T-cell (primary cell): ENCODE measurements at regions not wholly inside any gene's neighbourhood (a gene's known extent, or its start where the extent isn't known, plus 50 kb on each side); places are given as distances from the start of the nearest gene placed in this dataset.

Experiments
- ATAC-seq, 4 experiments: fragments of 200-7000 bp in 3 of 4; fragments of 150-1000 bp in 1 of 4; cut with Tn5 transposase; replicated peaks in 1 of 4; 1 replicate in 3 of 4; 2 replicates in 1 of 4; pipeline ENCODE4 v1.10.0; 2021; ENCODE audit warnings: moderate library complexity in 3 of 4, mild to moderate bottlenecking in 2 of 4, moderate number of reproducible peaks in 1 of 4
- CTCF ChIA-PET, 2 donors: fragments of 300-600 bp; sonication (Branson Sonifier 250); formaldehyde crosslinking; loops; one replicate each; lab custom pipeline; 2022; ENCODE audit warnings: antibody characterized with exemption in 2 of 2; lab: Charles Lee
- POLR2A ChIA-PET, 2 donors: fragments of 300-600 bp; sonication (Branson Sonifier 250); formaldehyde crosslinking; loops; one replicate each; lab custom pipeline; 2022; ENCODE audit warnings: antibody characterized with exemption in 2 of 2; lab: Charles Lee
- DNase-seq, 35 experiments: peaks; one replicate each; pipeline versions ENCODE4 v3.0.0 to v3.0.0-alpha.2; 2013 to 2023
- H3K27ac ChIP-seq: one replicate; pipeline ENCODE4 v1.5.1; 2013; ENCODE audit warnings: low read length
- H3K27me3 ChIP-seq, 2 experiments: replicated peaks in 1 of 2; 1 replicate in 1 of 2; 2 replicates in 1 of 2; pipeline versions ENCODE4 v1.6.1 to v1.7.0; 2013; ENCODE audit warnings: low read length in 1 of 2, mixed read lengths in 1 of 2; ENCODE audit not compliant: control insufficient read depth in 2 of 2, insufficient read depth in 2 of 2; ENCODE audit errors: extremely low read depth in 1 of 2
- H3K36me3 ChIP-seq, 2 donors: 1 replicate in 1 of 2; 2 replicates in 1 of 2; pipeline versions ENCODE4 v1.6.1 to v1.7.0; 2013; ENCODE audit warnings: low read length in 1 of 2; ENCODE audit not compliant: control insufficient read depth in 2 of 2, insufficient read depth in 1 of 2; ENCODE audit errors: extremely low read depth in 1 of 2
- H3K4me1 ChIP-seq, 2 experiments: 1 replicate in 1 of 2; 2 replicates in 1 of 2; pipeline versions ENCODE4 v1.6.1 to v1.7.0; 2013; ENCODE audit warnings: low read length in 2 of 2, mixed read lengths in 1 of 2; ENCODE audit not compliant: insufficient read depth in 2 of 2, control insufficient read depth in 1 of 2; ENCODE audit errors: extremely low read depth in 1 of 2
- H3K4me3 ChIP-seq, 2 donors: 1 replicate in 1 of 2; 2 replicates in 1 of 2; pipeline versions ENCODE4 v1.5.1 to v1.7.0; 2013; ENCODE audit warnings: mild to moderate bottlenecking in 2 of 2, low read length in 1 of 2, moderate library complexity in 1 of 2; ENCODE audit not compliant: control insufficient read depth in 1 of 2; ENCODE audit errors: extremely low read depth in 1 of 2
- H3K9me3 ChIP-seq: 2 replicates; pipeline ENCODE4 v1.7.0; 2013
- H3K27ac Mint-ChIP-seq, 2 donors: one replicate each; pipeline ENCODE4 v1.8.0; 2020 to 2021; ENCODE audit warnings: mild to moderate bottlenecking in 2 of 2, mixed read lengths in 2 of 2
- H3K27me3 Mint-ChIP-seq, 2 donors: one replicate each; pipeline ENCODE4 v1.8.0; 2021 to 2022; ENCODE audit warnings: mixed read lengths in 2 of 2
- H3K36me3 Mint-ChIP-seq: one replicate; pipeline ENCODE4 v1.8.0; 2021; ENCODE audit warnings: mixed read lengths
- H3K4me1 Mint-ChIP-seq, 3 donors: one replicate each; pipeline ENCODE4 v1.8.0; 2020 to 2022; ENCODE audit warnings: mixed read lengths in 3 of 3, mild to moderate bottlenecking in 1 of 3
- H3K4me3 Mint-ChIP-seq, 3 donors: one replicate each; pipeline ENCODE4 v1.8.0; 2020 to 2022; ENCODE audit warnings: mild to moderate bottlenecking in 3 of 3, mixed read lengths in 3 of 3, moderate library complexity in 3 of 3
- H3K9me3 Mint-ChIP-seq, 3 donors: one replicate each; pipeline ENCODE4 v1.8.0; 2020 to 2022; ENCODE audit warnings: mixed read lengths in 3 of 3
- WGBS: methylation state at CpG from one replicate; pipeline ENCODE4 v1.1.5; 2013; ENCODE audit warnings: missing lambda C conversion rate; ENCODE audit not compliant: insufficient coverage; 5-methylcytosine and 5-hydroxymethylcytosine counted together

DNA sequence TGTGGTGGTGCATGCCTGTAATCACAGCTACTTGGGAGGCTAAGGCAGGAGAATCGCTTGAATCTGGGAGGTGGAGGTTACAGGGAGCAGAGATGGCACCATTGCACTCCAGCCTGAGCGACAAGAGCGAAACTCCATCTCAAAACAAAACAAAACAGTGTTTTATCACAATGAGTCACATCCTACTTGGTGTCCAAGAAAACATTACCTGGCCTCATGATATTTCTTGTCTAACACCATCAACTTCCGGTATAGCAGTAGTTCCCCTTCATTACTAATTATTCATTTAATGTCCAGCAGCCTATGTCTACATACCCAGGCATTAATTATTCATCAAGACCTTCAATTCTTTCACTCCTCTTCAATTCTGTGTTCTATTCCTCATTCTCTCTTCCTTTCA is 115.5 kb downstream of the CCDC59 start:
- POLR2A ChIA-PET: no interaction called here
- 57% methylated on average over 1 of the region's 4 CpGs for WGBS
- no peak for ATAC-seq
- Histone ChIP-seq H3K4me1 (no peaks in the 10 kb centered on the region), H3K36me3 (no peaks in the 10 kb centered on the region), H3K27me3 (no peaks in the 10 kb centered on the region), H3K27ac (no peak overlapping the region), H3K4me3 (no peak overlapping the region), H3K9me3 (no peaks in the 10 kb centered on the region)
- CTCF ChIA-PET: no interaction called here
- no peaks in the 10 kb centered on the region for H3K4me1 Mint-ChIP-seq
- no peak overlapping the region for H3K4me3 Mint-ChIP-seq
- no peak overlapping the region for H3K27ac Mint-ChIP-seq
- no peaks in the 10 kb centered on the region for H3K27me3 Mint-ChIP-seq
- peaks cover under 1 to 19% (median 3%) of the 10 kb centered on the region in 3 donors for H3K9me3 Mint-ChIP-seq
- DNase-seq: no peak
- H3K36me3 Mint-ChIP-seq: no peaks in the 10 kb centered on the region

DNA sequence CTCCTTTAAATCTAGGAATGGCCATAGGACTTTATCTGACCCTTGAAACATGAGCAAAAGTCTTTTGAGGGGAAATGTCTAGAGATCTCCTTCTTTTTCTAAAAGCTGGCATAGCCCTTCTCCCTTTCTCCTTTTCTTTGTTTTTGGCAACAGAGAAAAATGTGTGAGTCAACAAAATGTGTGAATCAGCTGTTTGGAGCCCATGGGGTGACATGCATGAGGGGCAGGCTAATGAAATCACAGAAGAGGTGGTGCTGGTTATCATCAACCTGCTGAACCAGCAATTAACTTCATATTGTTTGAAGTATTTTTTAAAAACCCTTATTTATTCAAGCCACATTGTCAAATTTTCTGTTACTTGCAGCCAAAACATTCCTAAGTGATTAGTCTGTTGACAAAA is 132.3 kb downstream of the CCDC59 start:
- H3K36me3 Mint-ChIP-seq: no peaks in the 10 kb centered on the region
- Histone ChIP-seq H3K27me3 (no peaks in the 10 kb centered on the region), H3K4me1 (no peaks in the 10 kb centered on the region), H3K27ac (no peak overlapping the region), H3K9me3 (no peaks in the 10 kb centered on the region), H3K36me3 (no peaks in the 10 kb centered on the region), H3K4me3 (no peak overlapping the region)
- ChIA-PET CTCF (interaction anchor here in 1 of 2 donors (0.5 kb wide), 1 partner anchor 37 kb away, joined by 4 read pairs; no protein-coding TSS in a partner anchor), POLR2A (no interaction called here)
- no peak for ATAC-seq
- no peak overlapping the region for H3K27ac Mint-ChIP-seq
- no peaks in the 10 kb centered on the region for H3K4me1 Mint-ChIP-seq
- H3K9me3 Mint-ChIP-seq: peaks cover 2 to 10% (median 5%) of the 10 kb centered on the region in 3 donors
- H3K4me3 Mint-ChIP-seq: no peak overlapping the region
- no peaks in the 10 kb centered on the region for H3K27me3 Mint-ChIP-seq
- DNase-seq: no peak

DNA sequence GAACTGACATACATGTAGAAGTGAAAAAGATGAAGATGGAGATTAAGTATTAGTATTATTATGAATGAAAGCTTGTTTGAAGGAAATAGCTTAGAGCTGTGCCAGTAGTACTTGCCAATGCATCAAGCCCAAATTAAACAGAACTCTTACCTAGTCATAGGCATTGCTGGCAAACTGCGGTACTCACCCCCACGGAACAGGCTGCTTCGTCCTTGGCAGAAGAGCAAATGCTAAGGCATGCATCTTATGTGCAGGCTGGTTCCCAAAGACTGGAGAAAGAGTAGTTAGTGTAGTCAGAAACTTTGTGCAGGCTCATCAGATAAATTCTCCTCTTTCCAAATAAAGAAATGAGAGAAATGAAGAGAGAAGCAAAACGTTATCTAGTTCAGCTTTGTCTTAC is 134.8 kb downstream of the CCDC59 start:
- no CpG with 5 or more reads among the region's 4 CpGs for WGBS
- Mint-ChIP-seq H3K27ac (no peak overlapping the region), H3K4me1 (no peaks in the 10 kb centered on the region), H3K36me3 (no peaks in the 10 kb centered on the region), H3K27me3 (no peaks in the 10 kb centered on the region), H3K9me3 (peaks cover 2 to 10% (median 8%) of the 10 kb centered on the region in 3 donors), H3K4me3 (no peak overlapping the region)
- DNase-seq (no peak), ATAC-seq (no peak)
- no peaks in the 10 kb centered on the region for H3K36me3 ChIP-seq
- CTCF ChIA-PET: no interaction called here
- no peak overlapping the region for H3K27ac ChIP-seq
- H3K4me1 ChIP-seq: no peaks in the 10 kb centered on the region
- H3K27me3 ChIP-seq: no peaks in the 10 kb centered on the region
- H3K4me3 ChIP-seq: no peak overlapping the region
- POLR2A ChIA-PET: no interaction called here
- no peaks in the 10 kb centered on the region for H3K9me3 ChIP-seq

DNA sequence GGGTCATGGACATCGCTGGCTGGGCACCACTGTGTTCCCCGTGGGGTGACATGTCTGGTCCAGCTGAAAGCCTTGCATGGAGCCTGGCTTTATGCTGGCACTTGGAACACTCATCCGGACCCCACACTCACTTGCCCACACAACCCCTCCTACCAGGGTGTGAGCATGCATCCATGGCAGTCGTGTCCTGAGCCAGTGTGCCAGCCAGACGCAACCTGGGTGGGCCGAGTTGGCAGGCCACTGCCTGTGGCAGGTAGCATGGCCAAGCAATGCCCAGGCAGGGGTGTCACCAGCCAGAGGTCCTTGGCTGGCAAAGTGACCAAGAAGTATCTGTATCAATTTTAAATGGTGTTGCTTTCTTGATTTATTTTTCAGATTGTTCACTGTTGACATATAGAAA is 141.7 kb downstream of the CCDC59 start:
- Histone ChIP-seq H3K27me3 (no peaks in the 10 kb centered on the region), H3K9me3 (no peaks in the 10 kb centered on the region), H3K4me3 (no peak overlapping the region), H3K36me3 (no peaks in the 10 kb centered on the region), H3K27ac (no peak overlapping the region), H3K4me1 (no peaks in the 10 kb centered on the region)
- ATAC-seq: no peak
- H3K27ac Mint-ChIP-seq: no peak overlapping the region
- H3K27me3 Mint-ChIP-seq: no peaks in the 10 kb centered on the region
- peaks cover 0 to 13% (median 2%) of the 10 kb centered on the region in 3 donors for H3K9me3 Mint-ChIP-seq
- no peaks in the 10 kb centered on the region for H3K36me3 Mint-ChIP-seq
- H3K4me3 Mint-ChIP-seq: no peak overlapping the region
- ChIA-PET POLR2A (no interaction called here), CTCF (no interaction called here)
- DNase-seq: no peak
- WGBS: 85% methylated on average over 6 of the region's 6 CpGs
- no peaks in the 10 kb centered on the region for H3K4me1 Mint-ChIP-seq

DNA sequence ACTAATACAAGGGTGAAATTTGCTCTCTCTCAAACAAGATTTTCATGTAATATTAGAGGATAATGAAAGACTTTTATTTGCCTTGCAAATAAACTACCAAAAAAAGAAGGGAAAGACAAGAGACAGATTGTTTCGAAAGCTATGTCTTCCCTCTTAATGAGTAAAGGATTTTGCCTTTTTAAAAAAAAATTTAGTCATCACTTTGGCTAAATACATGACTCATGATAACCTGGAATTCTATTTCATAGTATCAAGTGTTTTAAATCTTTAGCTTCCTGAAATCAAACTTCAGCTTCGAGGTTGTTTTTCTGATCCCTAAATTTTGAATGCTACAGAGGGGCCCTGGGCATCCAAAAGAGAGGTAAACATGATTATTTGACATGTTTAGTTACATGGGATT is 144.4 kb downstream of the CCDC59 start:
- H3K27ac Mint-ChIP-seq: no peak overlapping the region
- H3K4me3 Mint-ChIP-seq: no peak overlapping the region
- ChIA-PET CTCF (no interaction called here), POLR2A (no interaction called here)
- H3K9me3 Mint-ChIP-seq: peaks cover 3 to 22% (median 6%) of the 10 kb centered on the region in 3 donors
- DNase-seq (no peak), ATAC-seq (no peak)
- no peaks in the 10 kb centered on the region for H3K36me3 Mint-ChIP-seq
- 50% methylated on average over 1 of the region's 2 CpGs for WGBS
- Histone ChIP-seq H3K4me1 (no peaks in the 10 kb centered on the region), H3K4me3 (no peak overlapping the region), H3K27me3 (no peaks in the 10 kb centered on the region), H3K27ac (no peak overlapping the region), H3K36me3 (no peaks in the 10 kb centered on the region), H3K9me3 (no peaks in the 10 kb centered on the region)
- no peaks in the 10 kb centered on the region for H3K4me1 Mint-ChIP-seq
- no peaks in the 10 kb centered on the region for H3K27me3 Mint-ChIP-seq

DNA sequence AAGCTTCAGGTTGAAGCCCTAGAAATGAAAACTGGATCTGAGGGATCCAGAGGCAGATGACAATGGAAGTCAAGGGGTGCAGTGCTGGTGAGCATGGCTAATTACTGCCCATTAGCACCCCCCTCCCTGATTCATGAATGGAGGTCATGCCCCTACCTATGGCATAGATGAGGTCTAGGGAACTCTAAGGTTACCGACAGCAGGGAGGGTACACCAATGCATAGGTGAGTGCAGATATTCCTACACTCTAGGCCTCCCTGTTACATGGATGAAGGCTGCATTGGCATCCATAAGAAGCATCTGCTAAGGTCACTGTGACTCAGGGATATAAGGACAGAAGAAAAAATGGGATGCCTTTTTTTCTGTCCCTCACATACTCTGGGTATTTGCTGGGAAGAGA is 147.3 kb downstream of the CCDC59 start:
- WGBS: no CpG with 5 or more reads among the region's 1 CpG
- H3K4me1 ChIP-seq: no peaks in the 10 kb centered on the region
- Mint-ChIP-seq H3K36me3 (no peaks in the 10 kb centered on the region), H3K4me3 (no peak overlapping the region), H3K4me1 (no peaks in the 10 kb centered on the region), H3K27me3 (no peaks in the 10 kb centered on the region), H3K9me3 (peaks cover 3 to 18% (median 6%) of the 10 kb centered on the region in 3 donors), H3K27ac (no peak overlapping the region)
- no peaks in the 10 kb centered on the region for H3K36me3 ChIP-seq
- H3K4me3 ChIP-seq: no peak overlapping the region
- DNase-seq: no peak
- CTCF ChIA-PET: no interaction called here
- no peak for ATAC-seq
- H3K9me3 ChIP-seq: no peaks in the 10 kb centered on the region
- no peaks in the 10 kb centered on the region for H3K27me3 ChIP-seq
- H3K27ac ChIP-seq: no peak overlapping the region
- POLR2A ChIA-PET: no interaction called here

DNA sequence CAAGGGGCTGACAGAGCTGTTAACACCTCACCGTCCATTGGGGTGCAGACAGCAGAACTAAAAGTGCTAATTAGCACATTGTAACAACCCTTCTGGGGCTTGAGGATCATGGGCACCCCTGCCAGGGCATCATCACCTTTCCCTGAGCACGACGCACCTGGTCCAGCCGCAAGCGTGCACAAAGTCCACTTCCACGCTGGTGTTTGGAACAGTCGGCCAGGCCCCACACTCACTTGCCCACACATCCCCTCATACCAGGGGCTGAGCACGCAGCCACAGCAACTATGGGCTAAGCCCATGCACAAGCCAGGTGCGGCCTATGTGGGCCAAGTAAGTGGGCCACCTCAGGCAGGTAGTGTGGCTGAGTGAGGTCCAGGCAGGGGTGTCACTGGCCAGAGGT is 148.7 kb downstream of the CCDC59 start:
- 86% methylated on average over 4 of the region's 9 CpGs for WGBS
- H3K27me3 ChIP-seq: no peaks in the 10 kb centered on the region

More for the DNA sequence above, 148.7 kb downstream of the CCDC59 start:
- Histone ChIP-seq H3K4me1 (no peaks in the 10 kb centered on the region), H3K36me3 (no peaks in the 10 kb centered on the region), H3K9me3 (no peaks in the 10 kb centered on the region), H3K4me3 (no peak overlapping the region), H3K27ac (no peak overlapping the region)
- H3K27ac Mint-ChIP-seq: no peak overlapping the region
- H3K27me3 Mint-ChIP-seq: no peaks in the 10 kb centered on the region
- ChIA-PET POLR2A (no interaction called here), CTCF (no interaction called here)
- ATAC-seq: no peak
- no peaks in the 10 kb centered on the region for H3K4me1 Mint-ChIP-seq
- no peak for DNase-seq
- no peaks in the 10 kb centered on the region for H3K36me3 Mint-ChIP-seq
- H3K9me3 Mint-ChIP-seq: peaks cover 3 to 12% (median 6%) of the 10 kb centered on the region in 3 donors
- no peak overlapping the region for H3K4me3 Mint-ChIP-seq
